ENCODE measurements at regions not wholly inside any gene's neighbourhood (a gene's known extent, or its start where the extent isn't known, plus 50 kb on each side); places are given as distances from the start of the nearest gene placed in this dataset.

- H3K27me3 ChIP-seq (ENCODE audit: control insufficient read depth, insufficient read depth, low read length): peaks cover 2% of the 10 kb centered on the region
- DNase-seq (ENCODE audit: low read depth, low spot score): no peak
- H3K27ac ChIP-seq (ENCODE audit: low read depth, low read length): no peak overlapping the region
- ChIA-PET CTCF (interaction anchor here (1.1 kb wide), 1 partner anchor 22 kb away, joined by 3 read pairs; no protein-coding TSS in a partner anchor), POLR2A (no interaction called here)
- H3K4me3 ChIP-seq (ENCODE audit: low read depth, low read length): no peak overlapping the region
- no peak for TF ChIP-seq CTCF (IDR thresholded peaks at IDR 0.05; ENCODE audit: low read depth, low read length)
- H3K9me3 ChIP-seq (ENCODE audit: control insufficient read depth, insufficient read depth, low read length): no peaks in the 10 kb centered on the region
Observed at GRCh38 chr10:45204954-45205775, 110.2 kb downstream of the OR13A1 start.

GRCh38 chr10:45209888-45210287 is 105.5 kb downstream of the OR13A1 start:
- ChIA-PET CTCF (interaction anchor here (1.0 kb wide), 1 partner anchor 25 kb away, joined by 3 read pairs; no protein-coding TSS in a partner anchor), POLR2A (no interaction called here)

GRCh38 chr10:45211576-45211975 is 103.8 kb downstream of the OR13A1 start:
- no peak for DNase-seq (ENCODE audit: low read depth, low spot score)
- no peak for TF ChIP-seq CTCF (IDR thresholded peaks at IDR 0.05; ENCODE audit: low read depth, low read length)
- H3K9me3 ChIP-seq (ENCODE audit: control insufficient read depth, insufficient read depth, low read length): no peaks in the 10 kb centered on the region
- H3K27me3 ChIP-seq (ENCODE audit: control insufficient read depth, insufficient read depth, low read length): no peaks in the 10 kb centered on the region
- ChIA-PET CTCF (interaction anchor here (2.1 kb wide), 1 partner anchor 38 kb away, joined by 5 read pairs; no protein-coding TSS in a partner anchor), POLR2A (no interaction called here)
- H3K27ac ChIP-seq (ENCODE audit: low read depth, low read length): no peak overlapping the region
- no peak overlapping the region for H3K4me3 ChIP-seq (ENCODE audit: low read depth, low read length)

More at GRCh38 chr10:45209888-45210287, 105.5 kb downstream of the OR13A1 start:
- no peak overlapping the region for H3K27ac ChIP-seq (ENCODE audit: low read depth, low read length)
- TF ChIP-seq CTCF (IDR thresholded peaks at IDR 0.05; ENCODE audit: low read depth, low read length): no peak
- H3K27me3 ChIP-seq (ENCODE audit: control insufficient read depth, insufficient read depth, low read length): no peaks in the 10 kb centered on the region
- no peaks in the 10 kb centered on the region for H3K9me3 ChIP-seq (ENCODE audit: control insufficient read depth, insufficient read depth, low read length)
- DNase-seq (ENCODE audit: low read depth, low spot score): no peak
- no peak overlapping the region for H3K4me3 ChIP-seq (ENCODE audit: low read depth, low read length)

- Histone ChIP-seq H3K27me3 (ENCODE audit: control insufficient read depth, insufficient read depth, low read length) (no peaks in the 10 kb centered on the region), H3K4me3 (ENCODE audit: low read depth, low read length) (no peak overlapping the region), H3K9me3 (ENCODE audit: control insufficient read depth, insufficient read depth, low read length) (no peaks in the 10 kb centered on the region; the same call in 1 of the 2 replicates), H3K27ac (ENCODE audit: low read depth, low read length) (no peak overlapping the region)
- DNase-seq (ENCODE audit: low read depth, low spot score): no peak
- TF ChIP-seq CTCF (IDR thresholded peaks at IDR 0.05; ENCODE audit: low read depth, low read length): no peak
- POLR2A ChIA-PET: no interaction called here
- CTCF ChIA-PET: interaction anchor here (2.6 kb wide), 1 partner anchor 15 kb away, joined by 15 read pairs; no protein-coding TSS in a partner anchor
Observed at GRCh38 chr10:45219416-45219815, 96.0 kb downstream of the OR13A1 start.

GRCh38 chr10:45220931-45221330 is 94.5 kb downstream of the OR13A1 start:
- DNase-seq (ENCODE audit: low read depth, low spot score): no peak
- POLR2A ChIA-PET: interaction anchor here (0.6 kb wide), 1 partner anchor 799 kb away, joined by 8 read pairs; no protein-coding TSS in a partner anchor
- CTCF ChIA-PET: interaction anchor here (2.2 to 2.6 kb wide), 2 partner anchors 14 to 29 kb away, joined by 7 to 15 read pairs; no protein-coding TSS in a partner anchor
- Histone ChIP-seq H3K4me3 (ENCODE audit: low read depth, low read length) (no peak overlapping the region), H3K27ac (ENCODE audit: low read depth, low read length) (no peak overlapping the region), H3K9me3 (ENCODE audit: control insufficient read depth, insufficient read depth, low read length) (no peaks in the 10 kb centered on the region; the same call in 1 of the 2 replicates), H3K27me3 (ENCODE audit: control insufficient read depth, insufficient read depth, low read length) (no peaks in the 10 kb centered on the region)
- no peak for TF ChIP-seq CTCF (IDR thresholded peaks at IDR 0.05; ENCODE audit: low read depth, low read length)
